ENCODE measurements at regions not wholly inside any gene's neighbourhood (a gene's known extent, or its start where the extent isn't known, plus 50 kb on each side); places are given as distances from the start of the nearest gene placed in this dataset.

- H3K27ac ChIP-seq = no peak overlapping the region
- no peaks in the 10 kb centered on the region for H3K79me2 ChIP-seq
- no peaks in the 10 kb centered on the region for H4K20me1 ChIP-seq (ENCODE audit: insufficient read depth, poor library complexity, severe bottlenecking)
- H3K4me2 ChIP-seq = no peak overlapping the region
- TF ChIP-seq EZH2 (IDR thresholded peaks at IDR 0.05; ENCODE audit: borderline replicate concordance) (no peak), EZH2phosphoT487 (IDR thresholded peaks at IDR 0.05; ENCODE audit: low read depth, severe bottlenecking, unreplicated experiment) (no peak), CTCF (IDR thresholded peaks at IDR 0.05; ENCODE audit: poor library complexity) (no peak)
- no peaks in the 10 kb centered on the region for H3K9me3 ChIP-seq (ENCODE audit: low read depth)
- no peak overlapping the region for H2AFZ ChIP-seq
- H3K4me1 ChIP-seq (ENCODE audit: insufficient read depth) = no peaks in the 10 kb centered on the region
- no peaks in the 10 kb centered on the region for H3K36me3 ChIP-seq (replicated peaks; ENCODE audit: insufficient read depth, low read depth)
- H3K27me3 ChIP-seq = no peaks in the 10 kb centered on the region
- no peaks in the 10 kb centered on the region for H3K9me2 ChIP-seq (replicated peaks; ENCODE audit: insufficient read depth)
- H3K4me3 ChIP-seq = no peak overlapping the region
- DNase-seq (ENCODE audit: low spot score) = no peak
Measured at GRCh38 chr3:36196058-36196457, 184.2 kb upstream of the STAC start.

- Histone ChIP-seq H3K4me3 (no peak overlapping the region), H3K27me3 (no peaks in the 10 kb centered on the region), H3K9me2 (replicated peaks; ENCODE audit: insufficient read depth) (no peaks in the 10 kb centered on the region), H3K9me3 (ENCODE audit: low read depth) (no peaks in the 10 kb centered on the region), H3K4me1 (ENCODE audit: insufficient read depth) (no peaks in the 10 kb centered on the region), H3K4me2 (no peak overlapping the region), H3K27ac (no peak overlapping the region), H4K20me1 (ENCODE audit: insufficient read depth, poor library complexity, severe bottlenecking) (no peaks in the 10 kb centered on the region), H2AFZ (no peak overlapping the region), H3K36me3 (replicated peaks; ENCODE audit: insufficient read depth, low read depth) (no peaks in the 10 kb centered on the region), H3K79me2 (no peaks in the 10 kb centered on the region)
- TF ChIP-seq EZH2phosphoT487 (IDR thresholded peaks at IDR 0.05; ENCODE audit: low read depth, severe bottlenecking, unreplicated experiment) = no peak
- no peak for TF ChIP-seq EZH2 (IDR thresholded peaks at IDR 0.05; ENCODE audit: borderline replicate concordance)
- TF ChIP-seq CTCF (IDR thresholded peaks at IDR 0.05; ENCODE audit: poor library complexity) = no peak
- DNase-seq (ENCODE audit: low spot score) = no peak
- WGBS (ENCODE audit: low lambda C conversion rate, missing lambda C conversion rate) = 83% methylated on average over 1 of the region's 1 CpG
Measured at GRCh38 chr3:36197151-36197550, 183.2 kb upstream of the STAC start.

- H4K20me1 ChIP-seq (ENCODE audit: insufficient read depth, poor library complexity, severe bottlenecking) = no peaks in the 10 kb centered on the region
- H2AFZ ChIP-seq = no peak overlapping the region
- TF ChIP-seq EZH2phosphoT487 (IDR thresholded peaks at IDR 0.05; ENCODE audit: low read depth, severe bottlenecking, unreplicated experiment) = no peak
- TF ChIP-seq CTCF (IDR thresholded peaks at IDR 0.05; ENCODE audit: poor library complexity) = no peak
- no peak for TF ChIP-seq EZH2 (IDR thresholded peaks at IDR 0.05; ENCODE audit: borderline replicate concordance)
- H3K27me3 ChIP-seq = no peaks in the 10 kb centered on the region
- H3K9me3 ChIP-seq (ENCODE audit: low read depth) = no peaks in the 10 kb centered on the region
- H3K79me2 ChIP-seq = no peaks in the 10 kb centered on the region
- no peak for DNase-seq (ENCODE audit: low spot score)
- H3K4me3 ChIP-seq = no peak overlapping the region
- H3K4me2 ChIP-seq = no peak overlapping the region
- no peaks in the 10 kb centered on the region for H3K9me2 ChIP-seq (replicated peaks; ENCODE audit: insufficient read depth)
- H3K36me3 ChIP-seq (replicated peaks; ENCODE audit: insufficient read depth, low read depth) = no peaks in the 10 kb centered on the region
- H3K4me1 ChIP-seq (ENCODE audit: insufficient read depth) = no peaks in the 10 kb centered on the region
- no peak overlapping the region for H3K27ac ChIP-seq
Measured at GRCh38 chr3:36201546-36201945, 178.8 kb upstream of the STAC start.

GRCh38 chr3:36206956-36207580, 173.2 kb upstream of the STAC start:
- Histone ChIP-seq H3K27me3 (peaks cover 7% of the 10 kb centered on the region), H3K4me1 (ENCODE audit: insufficient read depth) (no peaks in the 10 kb centered on the region)
- DNase-seq (ENCODE audit: low spot score) = no peak

More at GRCh38 chr3:36206956-36207580, 173.2 kb upstream of the STAC start:
- Histone ChIP-seq H3K4me3 (no peak overlapping the region), H3K27ac (no peak overlapping the region), H3K36me3 (replicated peaks; ENCODE audit: insufficient read depth, low read depth) (no peaks in the 10 kb centered on the region), H2AFZ (no peak overlapping the region), H3K4me2 (no peak overlapping the region), H3K9me2 (replicated peaks; ENCODE audit: insufficient read depth) (no peaks in the 10 kb centered on the region), H3K9me3 (ENCODE audit: low read depth) (no peaks in the 10 kb centered on the region), H4K20me1 (ENCODE audit: insufficient read depth, poor library complexity, severe bottlenecking) (no peaks in the 10 kb centered on the region), H3K79me2 (no peaks in the 10 kb centered on the region)
- TF ChIP-seq EZH2 (IDR thresholded peaks at IDR 0.05; ENCODE audit: borderline replicate concordance) (no peak), CTCF (IDR thresholded peaks at IDR 0.05; ENCODE audit: poor library complexity) (no peak), EZH2phosphoT487 (IDR thresholded peaks at IDR 0.05; ENCODE audit: low read depth, severe bottlenecking, unreplicated experiment) (no peak)
- 15% methylated on average over 4 of the region's 4 CpGs for WGBS (ENCODE audit: low lambda C conversion rate, missing lambda C conversion rate)

All from hepatocyte (in vitro differentiated cells).